PC-3 (cell line): ENCODE measurements at regions not wholly inside any gene's neighbourhood (a gene's known extent, or its start where the extent isn't known, plus 50 kb on each side); places are given as distances from the start of the nearest gene placed in this dataset.

Experiments
- ATAC-seq: fragments of 200-7000 bp; cut with Tn5 transposase; 2 replicates; pipeline ENCODE4 v1.9.1; 2020; ENCODE audit warnings: mild to moderate bottlenecking, moderate library complexity
- BruUV-seq: library from RNA; stranded (reverse); fragments of 400-500 nt; replicated peaks from 2 replicates; lab custom pipeline; 2021; lab: Mats Ljungman, UMichigan
- CTCF ChIA-PET: fragments of 300-600 bp; sonication (Branson Sonifier 250); formaldehyde crosslinking; loops from one replicate; lab custom pipeline; 2022; ENCODE audit warnings: antibody characterized with exemption; lab: Charles Lee
- POLR2A ChIA-PET: fragments of 300-600 bp; sonication (Branson Sonifier 250); formaldehyde crosslinking; loops from one replicate; lab custom pipeline; 2022; ENCODE audit warnings: antibody characterized with exemption; ENCODE audit not compliant: unreplicated experiment; lab: Charles Lee
- DNase-seq: peaks from one replicate; pipeline ENCODE4 v3.0.0-alpha.2; 2015
- H2AFZ ChIP-seq: fragments of 300-600 bp; sonication (generic); 2 replicates; pipeline ENCODE4 v1.6.0; 2016; ENCODE audit warnings: antibody characterized with exemption, low read length
- H3F3A ChIP-seq: fragments of 300-600 bp; sonication (generic); one replicate; pipeline ENCODE4 v1.6.0; 2017; ENCODE audit warnings: antibody characterized with exemption, low read length, control low read depth, mild to moderate bottlenecking; ENCODE audit not compliant: unreplicated experiment
- H3K27ac ChIP-seq: fragments of 300-600 bp; sonication (generic); 2 replicates; pipeline ENCODE4 v1.5.1; 2016; ENCODE audit warnings: mild to moderate bottlenecking, low read length
- H3K27me3 ChIP-seq: fragments of 300-600 bp; sonication (generic); 2 replicates; pipeline ENCODE4 v1.6.1; 2016; ENCODE audit warnings: low read length, mixed read lengths
- H3K36me3 ChIP-seq: fragments of 300-600 bp; sonication (generic); 2 replicates; pipeline ENCODE4 v1.6.1; 2016; ENCODE audit warnings: low read depth, mixed run types, low read length, mixed read lengths
- H3K4me1 ChIP-seq: fragments of 300-600 bp; sonication (generic); 2 replicates; pipeline ENCODE4 v1.5.1; 2016; ENCODE audit warnings: low read length; ENCODE audit not compliant: insufficient read depth
- H3K4me2 ChIP-seq: fragments of 300-600 bp; sonication (generic); 2 replicates; pipeline ENCODE4 v1.6.0; 2016; ENCODE audit warnings: low read length
- H3K4me3 ChIP-seq: fragments of 300-600 bp; sonication (generic); 2 replicates; pipeline ENCODE4 v1.5.1; 2016; ENCODE audit warnings: mild to moderate bottlenecking, low read length, mixed read lengths
- H3K79me2 ChIP-seq: fragments of 300-600 bp; sonication (generic); 2 replicates; pipeline ENCODE4 v1.6.1; 2017; ENCODE audit warnings: low read length, mixed read lengths
- H3K9ac ChIP-seq: fragments of 300-600 bp; sonication (generic); 2 replicates; pipeline ENCODE4 v1.6.0; 2016; ENCODE audit warnings: mild to moderate bottlenecking, low read length
- H3K9me2 ChIP-seq: fragments of 300-600 bp; sonication (generic); replicated peaks from 2 replicates; pipeline ENCODE4 v1.6.1; 2016; ENCODE audit warnings: mixed run types, low read length, mixed read lengths
- H3K9me3 ChIP-seq: fragments of 300-600 bp; sonication (generic); 2 replicates; pipeline ENCODE4 v1.6.1; 2016; ENCODE audit warnings: low read length, mixed read lengths
- H4K20me1 ChIP-seq: fragments of 300-600 bp; sonication (generic); 2 replicates; pipeline ENCODE4 v1.6.1; 2016; ENCODE audit warnings: low read length, mixed read lengths
- CTCF ChIP-seq: fragments of 300-600 bp; sonication (generic); conservative IDR thresholded peaks from 2 replicates; pipeline ENCODE4 v1.5.1; 2017; ENCODE audit warnings: antibody characterized with exemption, low read depth, mild to moderate bottlenecking, low read length
- EZH2 ChIP-seq: fragments of 300-600 bp; sonication (generic); IDR thresholded peaks from one replicate; pipeline ENCODE4 v1.6.1; 2017; ENCODE audit warnings: antibody characterized with exemption, mild to moderate bottlenecking, low read length; ENCODE audit not compliant: unreplicated experiment
- EZH2phosphoT487 ChIP-seq: fragments of 300-600 bp; sonication (generic); IDR thresholded peaks from 2 replicates; pipeline ENCODE4 v1.6.1; 2018; ENCODE audit warnings: mild to moderate bottlenecking, antibody characterized with exemption, low read length, borderline replicate concordance
- intact Hi-C: fragments of 100-400 bp; cut with micrococcal nuclease; formaldehyde crosslinking; loops from 2 replicates; pipeline ENCODE4 v1.9.0; 2023

GRCh38 chr22:27610863-27611786, 190.4 kb downstream of the MN1 start:
- ChIA-PET CTCF (no interaction called here), POLR2A (no interaction called here)
- H4K20me1 ChIP-seq = no peaks in the 10 kb centered on the region
- no peaks in the 10 kb centered on the region for H3K79me2 ChIP-seq
- intact Hi-C loops = no loop called here
- BruUV-seq = no TSS peak
- TF ChIP-seq EZH2 (no peak), EZH2phosphoT487 (no peak), CTCF (no peak)
- no peak overlapping the region for H2AFZ ChIP-seq
- no peak overlapping the region for H3K27ac ChIP-seq
- H3K9me2 ChIP-seq = no peaks in the 10 kb centered on the region
- ATAC-seq (no peak), DNase-seq (no peak)
- no peaks in the 10 kb centered on the region for H3K9me3 ChIP-seq
- no peak overlapping the region for H3K4me3 ChIP-seq
- H3K4me1 ChIP-seq = no peaks in the 10 kb centered on the region
- no peak overlapping the region for H3K4me2 ChIP-seq
- H3F3A ChIP-seq = no peaks in the 10 kb centered on the region
- no peaks in the 10 kb centered on the region for H3K27me3 ChIP-seq
- no peak overlapping the region for H3K9ac ChIP-seq
- no peaks in the 10 kb centered on the region for H3K36me3 ChIP-seq

- H3K4me2 ChIP-seq = no peak overlapping the region
- BruUV-seq = no TSS peak
- ChIA-PET CTCF (no interaction called here), POLR2A (no interaction called here)
- no peak overlapping the region for H3K4me3 ChIP-seq
- no peaks in the 10 kb centered on the region for H3K27me3 ChIP-seq
- H3K4me1 ChIP-seq = no peaks in the 10 kb centered on the region
- H3K9me2 ChIP-seq = no peaks in the 10 kb centered on the region
- no peaks in the 10 kb centered on the region for H3K36me3 ChIP-seq
- no peak overlapping the region for H2AFZ ChIP-seq
- H3F3A ChIP-seq = no peaks in the 10 kb centered on the region
- no peaks in the 10 kb centered on the region for H3K79me2 ChIP-seq
- ATAC-seq = no peak
- no peaks in the 10 kb centered on the region for H4K20me1 ChIP-seq
- no peak overlapping the region for H3K9ac ChIP-seq
- H3K27ac ChIP-seq = no peak overlapping the region
- no peak for TF ChIP-seq EZH2phosphoT487
- no peak for TF ChIP-seq EZH2
- no peak for TF ChIP-seq CTCF
- no peak for DNase-seq
- no peaks in the 10 kb centered on the region for H3K9me3 ChIP-seq
- intact Hi-C loops = no loop called here
These were observed 189.4 kb downstream of the MN1 start for GRCh38 chr22:27612115-27612514.
